K562 (cell line): ENCODE measurements at regions not wholly inside any gene's neighbourhood (a gene's known extent, or its start where the extent isn't known, plus 50 kb on each side); places are given as distances from the start of the nearest gene placed in this dataset.

ENCODE experiments used
- ATAC-seq: fragments of 200-7000 bp; cut with Tn5 transposase; 3 replicates; pipeline ENCODE4 v1.9.1; 2020; ENCODE audit warnings: moderate library complexity
- BruUV-seq: library from RNA; stranded (reverse); fragments of 400-500 nt; replicated peaks from 2 replicates; lab custom pipeline; 2021; lab: Mats Ljungman, UMichigan
- CTCF ChIA-PET: fragments of 300-600 bp; formaldehyde crosslinking; extraction: SDS; loops from one replicate; lab custom pipeline; 2021; ENCODE audit warnings: low intra/inter-chr PET ratio; lab: Yijun Ruan, JAX
- POLR2A ChIA-PET: fragments of 300-600, 350-650 bp; sonication (Branson Sonifier 250); formaldehyde crosslinking; extraction: SDS; loops from one replicate; lab custom pipeline; 2021; ENCODE audit warnings: antibody characterized with exemption, inconsistent platforms; lab: Yijun Ruan, JAX
- DNase-seq, 4 experiments: peaks; one replicate each; pipeline versions ENCODE4 v3.0.0 to v3.0.0-alpha.2; 2011 to 2018; ENCODE audit warnings: low spot score in 3 of 4, mixed read lengths in 3 of 4; ENCODE audit errors: extremely low read depth in 1 of 4
- FAIRE-seq: peaks from 2 replicates; lab custom pipeline; 2011; peaks lifted over from hg19 to GRCh38; lab: Jason Lieb, UNC
- H2AFZ ChIP-seq: 2 replicates; pipeline ENCODE4 v1.6.0; 2011; ENCODE audit warnings: low read depth, low read length, control low read depth, inconsistent platforms
- H3K27ac ChIP-seq: fragments of 200-600 bp; 3 replicates; pipeline ENCODE4 v1.8.0; 2011; ENCODE audit warnings: low read depth, mild to moderate bottlenecking, control low read depth, inconsistent platforms, low read length, moderate library complexity, mixed read lengths; ENCODE audit errors: extremely low read depth
- H3K27me3 ChIP-seq, 2 experiments: fragments of 300-600 bp in 1 of 2; 2 replicates in 1 of 2; 3 replicates in 1 of 2; pipeline versions ENCODE4 v1.6.0 to v1.8.0; 2011; ENCODE audit warnings: inconsistent platforms in 2 of 2, low read length in 2 of 2, mild to moderate bottlenecking in 1 of 2, mixed read lengths in 1 of 2, moderate library complexity in 1 of 2; ENCODE audit not compliant: control insufficient read depth in 2 of 2, insufficient read depth in 2 of 2
- H3K36me3 ChIP-seq: fragments of 300-600 bp; 3 replicates; pipeline ENCODE4 v1.8.0; 2011; ENCODE audit warnings: mild to moderate bottlenecking, low read length, inconsistent platforms; ENCODE audit not compliant: control insufficient read depth, insufficient read depth
- H3K4me1 ChIP-seq, 2 experiments: fragments of 200-600 bp in 1 of 2; replicated peaks in 1 of 2; 2 replicates in 1 of 2; 3 replicates in 1 of 2; pipeline versions ENCODE4 v1.5.1 to v1.8.0; 2011; ENCODE audit warnings: inconsistent platforms in 2 of 2, low read length in 2 of 2, mild to moderate bottlenecking in 1 of 2, mixed read lengths in 1 of 2, moderate library complexity in 1 of 2; ENCODE audit not compliant: control insufficient read depth in 2 of 2, insufficient read depth in 2 of 2
- H3K4me2 ChIP-seq: 2 replicates; pipeline ENCODE4 v1.6.1; 2011; ENCODE audit warnings: low read length, control low read depth, inconsistent platforms, mixed read lengths; ENCODE audit not compliant: insufficient read depth
- H3K4me3 ChIP-seq: fragments of 200-600 bp; sonication (generic), shearing (Covaris generic); 2 replicates; pipeline ENCODE4 v1.5.1; 2016; ENCODE audit warnings: control low read depth, inconsistent platforms
- H3K79me2 ChIP-seq: fragments of 200-600 bp; 3 replicates; pipeline ENCODE4 v1.8.0; 2011; ENCODE audit warnings: low read length, inconsistent platforms; ENCODE audit not compliant: control insufficient read depth, insufficient read depth
- H3K9ac ChIP-seq, 2 experiments: 2 replicates each; pipeline versions ENCODE4 v1.6.0 to v1.6.1; 2011; ENCODE audit warnings: low read depth in 2 of 2, low read length in 2 of 2, control low read depth in 1 of 2, inconsistent platforms in 1 of 2, mild to moderate bottlenecking in 1 of 2, mixed read lengths in 1 of 2; ENCODE audit not compliant: insufficient read depth in 1 of 2
- H3K9me1 ChIP-seq: one replicate; pipeline ENCODE4 v1.6.0; 2011; ENCODE audit warnings: inconsistent platforms, mild to moderate bottlenecking, low read length, moderate library complexity; ENCODE audit not compliant: control insufficient read depth, insufficient read depth
- H3K9me3 ChIP-seq: replicated peaks from 2 replicates; pipeline ENCODE4 v1.5.1; 2011; ENCODE audit warnings: low read depth, low read length, inconsistent platforms; ENCODE audit not compliant: control insufficient read depth, insufficient read depth
- H4K20me1 ChIP-seq: replicated peaks from 2 replicates; pipeline ENCODE4 v1.6.1; 2011; ENCODE audit warnings: low read length, inconsistent platforms, mixed read lengths; ENCODE audit not compliant: control insufficient read depth, insufficient read depth
- AFF4 ChIP-seq: sonication (generic); formaldehyde crosslinking; IDR thresholded peaks from 2 replicates; pipeline ENCODE4 v1.8.0; 2023; ENCODE audit warnings: mild to moderate bottlenecking, missing genetic modification reagents
- BHLHE40 ChIP-seq: IDR thresholded peaks from 2 replicates; pipeline ENCODE4 v1.6.1; 2011; ENCODE audit warnings: low read length, improper control_type of control experiment
- ELF2 ChIP-seq: fragments of 250-450 bp; sonication (Bioruptor Pico); IDR thresholded peaks from 2 replicates; pipeline ENCODE4 v1.5.0; 2021; ENCODE audit warnings: mild to moderate bottlenecking
- ETV6 ChIP-seq, 3 experiments: fragments of 150-350 bp in 1 of 3; sonication (generic) in 1 of 3; formaldehyde crosslinking in 1 of 3; IDR thresholded peaks; 2 replicates each; pipeline versions ENCODE4 v1.6.1 to v1.8.0; 2014 to 2022; ENCODE audit warnings: borderline replicate concordance in 2 of 3, low read depth in 2 of 3, antibody characterized with exemption in 1 of 3, low read length in 1 of 3, mild to moderate bottlenecking in 1 of 3, missing genetic modification reagents in 1 of 3
- HMG20B ChIP-seq: fragments of 250-450 bp; sonication (Bioruptor Pico); IDR thresholded peaks from 2 replicates; pipeline ENCODE4 v1.5.0; 2021; ENCODE audit warnings: mild to moderate bottlenecking
- HOXB6 ChIP-seq: fragments of 250-450 bp; sonication (Bioruptor Pico); IDR thresholded peaks from 2 replicates; pipeline ENCODE4 v1.5.1; 2022; ENCODE audit warnings: mild to moderate bottlenecking, borderline replicate concordance
- MCM7 ChIP-seq, 2 experiments: fragments of 450-650 bp; IDR thresholded peaks; 2 replicates each; pipeline ENCODE4 v1.6.1; 2016 to 2018
- MYC ChIP-seq, 2 experiments: fragments of 250-450 bp in 1 of 2; sonication (Bioruptor Pico) in 1 of 2; IDR thresholded peaks; 2 replicates each; pipeline versions ENCODE4 v1.5.1 to v1.6.1; 2012 to 2021; ENCODE audit warnings: low read depth in 2 of 2, borderline replicate concordance in 1 of 2, improper control_type of control experiment in 1 of 2, low read length in 1 of 2, mild to moderate bottlenecking in 1 of 2, moderate library complexity in 1 of 2
- RNF2 ChIP-seq: sonication (generic); IDR thresholded peaks from 2 replicates; pipeline ENCODE4 v1.6.1; 2016
- SIX5 ChIP-seq, 2 experiments: IDR thresholded peaks; 2 replicates each; pipeline ENCODE4 v1.6.1; 2011; ENCODE audit warnings: low read length in 2 of 2, borderline replicate concordance in 1 of 2, low read depth in 1 of 2, mild to moderate bottlenecking in 1 of 2, moderate library complexity in 1 of 2; ENCODE audit not compliant: insufficient read depth in 1 of 2
- SMAD4 ChIP-seq: fragments of 250-450 bp; sonication (Bioruptor Pico); conservative IDR thresholded peaks from 2 replicates; pipeline ENCODE4 v1.8.0; 2021; ENCODE audit warnings: inconsistent platforms, mild to moderate bottlenecking, moderate library complexity
- ZNF589 ChIP-seq: fragments of 200-800 bp; sonication (Bioruptor generic); IDR thresholded peaks from 2 replicates; pipeline ENCODE4 v1.6.1; 2016; ENCODE audit warnings: low read depth, missing genetic modification characterization, missing compliant biosample characterization
- WGBS: fragments of 100-300 bp; shearing (Covaris generic); methylation state at CpG from one replicate; pipeline ENCODE4 v1.1.6; 2016; ENCODE audit warnings: low coverage, mixed read lengths; ENCODE audit not compliant: insufficient coverage; ENCODE audit errors: missing lambda C conversion rate; 5-methylcytosine and 5-hydroxymethylcytosine counted together
- in situ Hi-C: fragments of 300-500 bp; cut with MboI; formaldehyde crosslinking; loops from 4 replicates; pipeline ENCODE4 v1.15.0; 2018; ENCODE audit warnings: inconsistent platforms, mixed read lengths
- intact Hi-C: fragments of 100-400 bp; cut with micrococcal nuclease; formaldehyde crosslinking; loops from 2 replicates; pipeline ENCODE4 v1.14.2; 2022

- Histone ChIP-seq H3K9ac (no peak overlapping the region), H3K27ac (no peak overlapping the region), H3K79me2 (no peaks in the 10 kb centered on the region), H3K9me3 (no peaks in the 10 kb centered on the region), H3K9me1 (no peaks in the 10 kb centered on the region), H4K20me1 (no peaks in the 10 kb centered on the region), H2AFZ (no peak overlapping the region), H3K4me1 (no peaks in the 10 kb centered on the region; a peak in 1 of 5 replicates), H3K27me3 (peaks cover 0 to 24% of the 10 kb centered on the region in 2 experiments; a peak in 2 of 5 replicates), H3K36me3 (no peaks in the 10 kb centered on the region), H3K4me3 (no peak overlapping the region), H3K4me2 (no peak overlapping the region)
- FAIRE-seq (no peak), DNase-seq (no peak), ATAC-seq (no peak)
- CTCF ChIA-PET = no interaction called here
- no TSS peak for BruUV-seq
- intact Hi-C loops = no loop called here
- WGBS = 0% methylated on average over 2 of the region's 11 CpGs
- in situ Hi-C loops = no loop called here
- POLR2A ChIA-PET = no interaction called here
- TF ChIP-seq AFF4 (CRISPR knock-in tag) (no peak), RNF2 (no peak), ZNF589 (CRISPR knock-in tag) (no peak), MYC (IDR thresholded peaks at IDR 0.05; ENCODE audit: low read depth, low read length) (no peak), MYC (CRISPR knock-in tag; IDR thresholded peaks at IDR 0.05; ENCODE audit: borderline replicate concordance, low read depth) (no peak), ETV6 (IDR thresholded peaks at IDR 0.05; ENCODE audit: borderline replicate concordance in 1 of 2, low read depth in 2 of 2, low read length in 1 of 2) (no peak), ETV6 (CRISPR knock-in tag; IDR thresholded peaks at IDR 0.05; ENCODE audit: borderline replicate concordance) (no peak), HMG20B (CRISPR knock-in tag) (no peak), SMAD4 (no peak), SIX5 (IDR thresholded peaks at IDR 0.05; ENCODE audit: borderline replicate concordance in 1 of 2, insufficient read depth in 1 of 2, low read depth in 1 of 2, low read length in 2 of 2) (no peak), ELF2 (CRISPR knock-in tag) (no peak), BHLHE40 (no peak), MCM7 (IDR thresholded peaks at IDR 0.05) (no peak), HOXB6 (no peak)
Observed at GRCh38 chr18:78790960-78791359, 188.7 kb upstream of the SALL3 start.
